ENCODE measurements at regions not wholly inside any gene's neighbourhood (a gene's known extent, or its start where the extent isn't known, plus 50 kb on each side); places are given as distances from the start of the nearest gene placed in this dataset.

GRCh38 chrX:7399373-7399772 is 251.4 kb upstream of the PUDP start:
- no peak for DNase-seq
- Histone ChIP-seq H3T11ph (ENCODE audit: low read length) (no peak overlapping the region), H3K9ac (ENCODE audit: extremely low read depth, insufficient read length, low read length) (no peak overlapping the region), H3K23me2 (ENCODE audit: insufficient read length, low read depth, low read length, poor library complexity, severe bottlenecking) (no peaks in the 10 kb centered on the region), H3K79me2 (ENCODE audit: insufficient read depth, low read length) (no peaks in the 10 kb centered on the region; the same call in 1 of the 2 replicates), H2BK15ac (ENCODE audit: low read depth, low read length) (no peak overlapping the region), H3K9me3 (ENCODE audit: control insufficient read depth, low read depth, low read length) (no peaks in the 10 kb centered on the region), H4K91ac (ENCODE audit: insufficient read length, low read depth, low read length) (no peak overlapping the region), H3K56ac (ENCODE audit: insufficient read length, low read depth, low read length) (no peak overlapping the region), H3K4me1 (ENCODE audit: insufficient read depth, low read length) (no peaks in the 10 kb centered on the region), H2BK5ac (ENCODE audit: insufficient read length, low read length) (no peak overlapping the region), H3K18ac (ENCODE audit: insufficient read length, low read depth, low read length) (no peak overlapping the region), H3K79me1 (ENCODE audit: insufficient read depth, low read depth, low read length, poor library complexity, severe bottlenecking) (no peaks in the 10 kb centered on the region), H2AK5ac (ENCODE audit: insufficient read length, low read length) (no peak overlapping the region), H3K27ac (ENCODE audit: insufficient read length, low read depth, low read length) (no peak overlapping the region), H3K23ac (ENCODE audit: insufficient read length, low read depth, low read length) (no peak overlapping the region), H4K5ac (ENCODE audit: insufficient read length, low read depth, low read length) (no peak overlapping the region), H3K4ac (ENCODE audit: low read depth, low read length) (no peak overlapping the region), H3K27me3 (ENCODE audit: insufficient read depth, low read length) (no peaks in the 10 kb centered on the region), H4K20me1 (ENCODE audit: control insufficient read depth, insufficient read depth, insufficient read length) (no peaks in the 10 kb centered on the region), H4K8ac (replicated peaks; ENCODE audit: insufficient read length, low read depth, low read length) (no peak overlapping the region), H2BK20ac (ENCODE audit: low read depth, low read length, poor library complexity, severe bottlenecking) (no peak overlapping the region), H2AFZ (ENCODE audit: low read length) (no peak overlapping the region), H3K14ac (ENCODE audit: insufficient read depth, low read length) (no peak overlapping the region), H3K4me2 (ENCODE audit: insufficient read depth, insufficient read length, low read length) (no peak overlapping the region), H2BK12ac (ENCODE audit: insufficient read length, low read depth, low read length) (no peak overlapping the region), H2BK120ac (ENCODE audit: low read depth, low read length, poor library complexity, severe bottlenecking) (no peak overlapping the region)
- no peak overlapping the region for H3K4me3 Mint-ChIP-seq
- no peaks in the 10 kb centered on the region; the same call in 1 of the 2 replicates for H3K27me3 Mint-ChIP-seq (ENCODE audit: low read depth)
- H3K27ac Mint-ChIP-seq = no peak overlapping the region
- TF ChIP-seq, protein P1, sequence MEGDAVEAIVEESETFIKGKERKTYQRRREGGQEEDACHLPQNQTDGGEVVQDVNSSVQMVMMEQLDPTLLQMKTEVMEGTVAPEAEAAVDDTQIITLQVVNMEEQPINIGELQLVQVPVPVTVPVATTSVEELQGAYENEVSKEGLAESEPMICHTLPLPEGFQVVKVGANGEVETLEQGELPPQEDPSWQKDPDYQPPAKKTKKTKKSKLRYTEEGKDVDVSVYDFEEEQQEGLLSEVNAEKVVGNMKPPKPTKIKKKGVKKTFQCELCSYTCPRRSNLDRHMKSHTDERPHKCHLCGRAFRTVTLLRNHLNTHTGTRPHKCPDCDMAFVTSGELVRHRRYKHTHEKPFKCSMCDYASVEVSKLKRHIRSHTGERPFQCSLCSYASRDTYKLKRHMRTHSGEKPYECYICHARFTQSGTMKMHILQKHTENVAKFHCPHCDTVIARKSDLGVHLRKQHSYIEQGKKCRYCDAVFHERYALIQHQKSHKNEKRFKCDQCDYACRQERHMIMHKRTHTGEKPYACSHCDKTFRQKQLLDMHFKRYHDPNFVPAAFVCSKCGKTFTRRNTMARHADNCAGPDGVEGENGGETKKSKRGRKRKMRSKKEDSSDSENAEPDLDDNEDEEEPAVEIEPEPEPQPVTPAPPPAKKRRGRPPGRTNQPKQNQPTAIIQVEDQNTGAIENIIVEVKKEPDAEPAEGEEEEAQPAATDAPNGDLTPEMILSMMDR (conservative IDR thresholded peaks at IDR 0.05) = no peak
- no peaks in the 10 kb centered on the region; a peak in 1 of 4 replicates for H3K4me1 Mint-ChIP-seq
- H3K9me3 Mint-ChIP-seq = peaks cover 0 to under 1% of the 10 kb centered on the region in 2 experiments; a peak in 1 of 5 replicates
- H3K36me3 Mint-ChIP-seq (ENCODE audit: insufficient read depth in 1 of 3, low read depth in 3 of 3) = no peaks in the 10 kb centered on the region; a peak in 1 of 7 replicates
- WGBS (ENCODE audit: extremely low coverage, insufficient read length, low lambda C conversion rate) = no CpG with 5 or more reads among the region's 2 CpGs

All from H9 (cell line).